ENCODE measurements at regions not wholly inside any gene's neighbourhood (a gene's known extent, or its start where the extent isn't known, plus 50 kb on each side); places are given as distances from the start of the nearest gene placed in this dataset.
"Not testable (repeated sequence)": the region's sequence is repeated elsewhere in the genome, so short reads cannot be mapped to it uniquely, and the experiment has no call there.

DNA sequence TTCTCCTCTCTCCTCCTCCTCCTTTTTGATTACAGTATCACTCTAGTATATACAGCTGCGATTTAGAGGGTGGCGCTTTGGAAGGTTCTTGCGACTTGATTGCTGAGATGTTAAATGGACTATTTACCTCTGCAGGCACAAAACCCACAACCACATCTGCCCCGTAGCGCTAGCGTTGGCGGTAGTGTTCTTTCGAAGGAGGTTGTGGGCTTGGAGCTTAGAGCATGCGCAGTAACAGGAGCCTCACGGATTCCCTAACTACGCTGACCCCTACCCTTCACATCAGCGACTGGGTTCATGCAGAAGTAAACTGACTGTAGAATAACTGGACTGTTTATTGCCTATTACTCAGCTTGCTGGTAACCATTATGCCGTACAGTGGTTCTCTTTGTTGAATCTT, 58.0 kb downstream of the CGGBP1 start:
- DNase-seq (ENCODE audit: low spot score): peak; percentile 14

DNA sequence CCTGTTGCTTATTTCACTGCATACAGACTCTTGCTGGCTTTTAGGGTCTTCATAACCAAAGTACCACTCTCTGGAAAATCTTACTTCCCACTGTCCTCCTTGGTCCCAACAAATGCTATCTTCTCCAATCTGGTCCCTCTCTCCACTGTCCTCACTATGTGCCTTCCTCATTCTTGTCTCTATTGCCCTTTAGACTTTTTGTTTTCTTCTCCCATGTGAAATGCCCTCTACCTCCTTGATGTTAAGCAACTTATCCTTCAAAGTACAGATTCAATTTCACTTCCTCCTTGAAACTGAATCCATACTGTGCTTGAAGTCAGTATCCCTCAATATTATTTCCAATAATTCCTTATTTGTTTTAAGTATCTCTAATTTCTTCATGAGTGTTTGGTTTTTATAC, 60.8 kb downstream of the CGGBP1 start:
- DNase-seq (ENCODE audit: low spot score): no peak

DNA sequence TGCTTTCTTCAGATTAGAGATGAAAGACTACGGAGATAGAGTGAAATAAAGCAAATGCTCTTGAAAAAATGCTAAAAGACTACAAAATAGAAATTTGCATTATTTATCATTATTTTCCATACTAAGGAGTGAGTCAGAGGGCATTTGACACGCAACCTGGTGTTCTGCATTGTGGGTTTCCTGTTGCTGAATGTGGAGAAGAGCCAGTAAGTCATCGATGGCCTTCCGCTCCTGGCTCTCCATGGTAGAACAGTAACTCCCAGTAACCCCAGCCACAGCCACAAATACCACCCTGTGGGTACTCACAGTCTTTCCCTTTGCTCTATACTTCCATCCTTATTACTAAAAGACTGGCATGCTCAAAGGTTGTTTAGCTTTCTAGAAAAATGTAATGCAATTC, 61.5 kb downstream of the CGGBP1 start:
- no peak for DNase-seq (ENCODE audit: low spot score)

DNA sequence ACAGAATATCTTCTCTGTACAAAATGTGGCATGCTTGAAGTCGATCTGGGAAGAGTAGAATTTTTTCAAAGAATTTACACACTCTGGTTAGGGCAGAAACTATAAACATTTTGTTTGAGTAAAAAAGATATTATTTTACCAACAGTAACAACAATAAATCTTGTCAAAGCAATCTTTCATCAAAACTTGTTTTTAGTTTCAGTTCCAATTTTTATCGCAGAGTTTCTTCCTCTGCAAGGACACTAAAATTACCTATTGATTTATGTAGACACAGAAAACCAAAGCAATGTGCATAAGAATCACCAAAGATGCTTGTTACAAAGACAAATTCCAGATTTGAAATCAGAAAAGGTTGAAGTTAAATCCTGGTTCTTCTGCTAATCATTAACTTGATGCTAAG, 61.9 kb downstream of the CGGBP1 start:
- DNase-seq (ENCODE audit: low spot score): no peak

DNA sequence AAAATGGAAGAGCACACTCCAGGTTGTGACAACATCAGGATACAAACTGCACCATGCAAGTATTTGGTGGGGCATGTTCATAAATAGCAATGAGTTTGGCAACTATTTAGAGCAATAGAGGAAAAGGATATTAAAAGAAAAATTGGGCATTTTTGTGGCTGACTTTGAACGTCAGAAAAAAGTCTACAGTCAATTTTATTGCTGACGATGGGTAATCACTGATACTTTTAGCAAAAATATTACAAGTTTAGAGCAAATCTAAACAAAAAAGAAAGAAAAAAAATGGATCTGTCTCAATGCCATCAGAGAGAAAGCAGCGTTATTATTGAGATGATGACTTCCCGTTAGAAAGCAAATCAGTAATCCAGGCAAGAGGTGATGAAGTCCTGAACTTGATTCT, 65.2 kb downstream of the CGGBP1 start:
- DNase-seq (ENCODE audit: low spot score): no peak

DNA sequence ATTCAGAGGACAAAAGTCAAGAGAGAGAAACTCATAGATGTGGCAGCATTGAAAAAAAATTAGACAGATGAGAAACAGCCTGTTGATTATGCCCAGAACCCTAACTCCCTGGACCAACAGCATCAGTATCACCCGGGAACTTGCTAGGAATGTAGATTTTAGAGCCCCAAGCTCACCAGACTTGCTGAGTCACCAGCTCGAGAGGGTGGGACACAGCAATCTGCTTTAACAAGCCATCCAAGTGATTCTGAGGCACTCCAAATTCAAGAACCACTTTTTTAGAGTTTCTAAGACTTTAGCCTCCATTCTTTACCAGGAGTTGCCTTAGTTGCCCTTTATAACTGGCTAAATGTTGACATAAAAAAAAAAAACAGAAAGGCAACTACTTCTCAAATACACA, 70.9 kb downstream of the CGGBP1 start:
- DNase-seq (ENCODE audit: low spot score): no peak

DNA sequence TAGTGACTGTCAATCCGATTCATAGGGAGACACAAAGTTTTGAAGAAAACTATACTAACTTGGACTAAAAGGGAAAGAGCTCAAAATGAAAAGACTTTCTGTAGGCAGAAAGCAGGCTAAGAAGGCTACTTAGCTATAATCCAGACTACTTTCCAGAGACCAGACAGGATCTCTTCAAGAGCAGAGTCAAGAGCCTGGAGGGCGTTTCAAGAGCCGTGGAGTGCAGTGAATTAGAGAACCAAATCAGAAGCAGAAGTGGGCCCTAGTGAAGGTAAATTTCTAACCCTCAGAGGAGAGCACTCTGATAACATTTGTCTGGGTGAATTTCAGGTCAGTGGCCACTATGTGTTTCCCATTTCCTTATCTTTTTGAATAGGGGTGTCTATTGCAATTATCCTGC, 76.4 kb downstream of the CGGBP1 start:
- DNase-seq (ENCODE audit: low spot score): no peak

DNA sequence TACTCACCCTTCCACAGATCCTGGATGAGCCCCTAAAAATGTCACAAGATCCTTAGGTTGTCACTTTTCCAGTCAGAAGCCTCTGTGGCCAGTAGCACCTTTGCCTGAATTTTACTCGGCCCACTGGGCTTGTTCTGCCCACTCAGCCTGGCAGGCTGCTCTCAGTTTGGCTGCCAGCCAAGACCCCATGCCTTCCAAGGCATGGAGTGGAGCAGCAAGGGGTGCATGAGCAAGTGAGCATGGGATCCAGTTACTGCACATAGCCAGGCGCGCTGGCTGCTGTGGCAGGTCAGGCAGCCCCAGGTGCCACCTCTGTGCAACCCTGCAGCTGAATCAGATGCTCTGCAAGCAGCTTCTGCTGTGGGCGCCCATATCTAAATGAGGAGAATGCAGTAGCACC, 79.3 kb downstream of the CGGBP1 start:
- no peak for DNase-seq (ENCODE audit: low spot score)

DNA sequence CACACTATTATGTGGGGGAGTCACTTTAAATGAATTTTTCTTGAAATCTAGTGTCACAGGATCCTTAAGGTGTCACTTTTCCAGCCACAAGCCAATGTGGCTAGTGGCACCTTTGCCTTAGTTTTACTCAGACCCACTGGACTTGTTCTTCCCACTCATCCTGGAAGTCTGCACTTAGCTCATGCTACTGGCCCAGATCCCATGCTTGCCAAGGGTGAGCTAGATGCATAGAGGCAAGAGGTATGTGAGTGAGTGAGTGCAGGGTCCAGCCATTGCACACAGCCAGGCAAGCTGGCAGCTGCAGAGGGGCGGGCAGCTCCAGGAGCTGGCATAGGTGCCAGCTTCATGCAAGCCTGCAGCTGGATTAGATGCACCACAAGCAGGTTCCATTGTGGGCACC, 81.0 kb downstream of the CGGBP1 start:
- no peak for DNase-seq (ENCODE audit: low spot score)

DNA sequence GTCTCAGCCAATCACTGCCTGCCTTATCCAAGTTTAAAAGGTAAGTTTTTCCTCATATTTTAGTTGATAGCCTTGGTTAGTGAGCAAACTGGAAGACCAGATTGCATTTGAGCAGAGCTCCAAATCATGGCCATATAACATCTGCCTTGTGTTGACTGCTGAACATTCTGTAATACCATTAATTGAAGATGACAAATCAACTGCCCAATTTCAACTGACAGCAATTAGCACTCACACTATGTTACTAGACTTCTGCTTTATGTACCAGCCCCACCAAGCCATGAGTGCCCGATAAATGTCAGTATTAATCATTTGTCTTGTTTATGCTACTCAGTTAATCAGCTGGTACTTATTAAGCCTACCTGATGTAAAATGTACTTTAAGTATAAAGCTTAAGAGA, 83.1 kb downstream of the CGGBP1 start:
- no peak for DNase-seq (ENCODE audit: low spot score)

DNA sequence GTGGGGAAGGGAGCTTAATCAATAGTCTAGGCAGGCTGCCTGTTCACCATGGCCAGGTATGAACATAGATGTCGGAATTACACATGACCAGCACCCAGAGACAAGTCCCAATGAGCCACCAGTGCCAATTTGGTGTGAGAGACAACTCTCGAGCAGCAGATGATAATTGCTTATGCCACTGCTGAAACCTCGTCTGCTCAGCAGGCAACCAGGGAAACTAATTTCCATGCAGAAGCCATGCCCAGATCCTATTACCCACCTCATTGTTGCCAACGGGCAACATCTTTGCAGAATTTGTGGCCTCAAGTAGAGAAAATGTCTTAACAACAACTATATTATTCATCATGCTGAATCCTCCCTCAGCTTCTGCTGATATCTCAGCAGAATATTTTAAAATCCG, 84.9 kb downstream of the CGGBP1 start:
- DNase-seq (ENCODE audit: low spot score): no peak

DNA sequence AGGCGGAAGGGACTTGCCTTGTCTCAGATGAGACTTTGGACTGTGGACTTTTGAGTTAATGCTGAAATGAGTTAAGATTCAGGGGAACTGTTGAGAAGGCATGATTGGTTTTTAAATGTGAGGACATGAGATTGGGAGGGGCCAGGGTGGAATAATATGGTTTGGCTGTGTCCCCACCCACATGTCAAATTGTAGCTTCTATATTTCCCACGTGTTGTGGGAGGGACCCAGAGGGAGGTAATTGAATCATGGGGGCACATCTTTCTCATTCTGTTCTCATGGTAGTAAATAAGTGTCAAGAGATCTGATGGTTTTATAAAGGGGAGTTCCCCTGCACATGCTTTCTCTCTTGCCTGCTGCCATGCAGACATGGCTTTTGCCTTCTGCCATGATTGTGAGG, 89.2 kb downstream of the CGGBP1 start:
- no peak for DNase-seq (ENCODE audit: low spot score)

DNA sequence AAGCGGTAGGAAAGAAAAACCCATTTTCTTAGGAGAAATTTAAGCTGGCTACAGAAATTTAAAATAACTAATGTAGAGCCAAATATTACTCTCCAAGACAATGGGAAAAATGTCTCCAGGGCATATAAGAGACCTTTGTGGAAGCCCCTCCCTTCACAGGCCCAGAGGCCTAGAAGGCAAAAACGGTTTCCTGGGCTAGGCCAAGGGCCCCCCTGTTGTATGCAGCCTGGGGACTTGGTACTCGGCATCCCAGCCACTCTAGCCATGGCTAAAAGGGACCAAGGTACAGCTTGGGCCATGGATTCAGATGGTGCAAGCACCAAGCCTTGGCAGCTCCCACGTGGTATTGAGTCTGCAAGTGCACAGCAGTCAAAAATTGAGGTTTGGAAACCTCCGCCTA, 90.1 kb downstream of the CGGBP1 start:
- no peak for DNase-seq (ENCODE audit: low spot score)

DNA sequence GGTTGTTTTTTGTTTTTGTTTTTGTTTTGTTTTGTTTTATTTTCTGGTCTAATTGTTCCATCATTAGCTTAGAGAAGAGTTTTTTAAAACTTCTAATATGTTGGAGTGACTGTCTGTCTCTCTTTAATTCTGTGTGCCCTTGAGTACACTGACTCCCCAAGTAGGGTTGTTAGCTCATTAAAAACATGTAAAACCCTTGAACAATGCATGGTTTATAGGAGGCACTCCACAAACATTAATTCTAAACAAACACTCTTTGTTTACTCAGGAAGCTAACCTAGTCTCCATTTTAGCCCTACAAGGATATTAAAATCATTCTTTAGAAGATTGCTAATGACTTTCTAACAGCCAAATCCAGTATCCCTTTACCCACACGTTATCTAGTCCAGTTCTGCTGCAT, 100.5 kb downstream of the CGGBP1 start:
- DNase-seq (ENCODE audit: low spot score): no peak

DNA sequence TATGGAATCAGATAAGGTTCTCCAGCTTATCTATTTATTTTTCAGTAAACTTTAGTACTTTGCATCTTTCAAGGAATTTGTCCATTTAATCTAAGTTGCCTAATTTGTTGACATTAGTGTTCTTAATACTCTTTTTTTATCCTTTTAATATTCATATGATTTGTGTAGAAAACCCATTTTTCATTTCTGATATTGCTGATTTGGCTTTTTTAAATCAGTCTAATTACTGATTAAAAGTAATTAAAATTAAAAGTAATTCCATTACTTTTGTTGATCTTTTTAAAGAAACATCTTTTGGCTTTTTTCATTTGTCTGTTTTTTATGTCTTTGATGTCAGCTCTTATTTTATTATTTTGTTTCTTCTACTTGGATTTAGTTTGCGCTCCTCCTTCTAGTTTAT, 101.2 kb downstream of the CGGBP1 start:
- no peak for DNase-seq (ENCODE audit: low spot score)

DNA sequence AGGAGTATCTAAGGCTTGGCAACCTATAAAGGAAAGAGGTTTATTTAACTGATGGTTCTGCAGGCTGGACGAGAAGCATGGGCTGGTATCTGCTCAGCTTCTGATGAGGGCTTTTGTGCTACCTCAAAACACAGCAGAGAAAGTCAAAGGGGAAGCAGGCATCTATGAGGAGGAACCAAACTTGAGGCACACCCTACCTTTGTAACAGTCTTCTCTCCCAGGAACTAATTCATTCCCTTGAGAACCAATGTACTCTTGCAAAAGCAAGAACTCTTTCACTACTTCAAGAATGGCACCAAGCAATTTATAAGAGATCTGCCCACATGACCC, 109.0 kb downstream of the CGGBP1 start:
- no peak for DNase-seq (ENCODE audit: low spot score)

DNA sequence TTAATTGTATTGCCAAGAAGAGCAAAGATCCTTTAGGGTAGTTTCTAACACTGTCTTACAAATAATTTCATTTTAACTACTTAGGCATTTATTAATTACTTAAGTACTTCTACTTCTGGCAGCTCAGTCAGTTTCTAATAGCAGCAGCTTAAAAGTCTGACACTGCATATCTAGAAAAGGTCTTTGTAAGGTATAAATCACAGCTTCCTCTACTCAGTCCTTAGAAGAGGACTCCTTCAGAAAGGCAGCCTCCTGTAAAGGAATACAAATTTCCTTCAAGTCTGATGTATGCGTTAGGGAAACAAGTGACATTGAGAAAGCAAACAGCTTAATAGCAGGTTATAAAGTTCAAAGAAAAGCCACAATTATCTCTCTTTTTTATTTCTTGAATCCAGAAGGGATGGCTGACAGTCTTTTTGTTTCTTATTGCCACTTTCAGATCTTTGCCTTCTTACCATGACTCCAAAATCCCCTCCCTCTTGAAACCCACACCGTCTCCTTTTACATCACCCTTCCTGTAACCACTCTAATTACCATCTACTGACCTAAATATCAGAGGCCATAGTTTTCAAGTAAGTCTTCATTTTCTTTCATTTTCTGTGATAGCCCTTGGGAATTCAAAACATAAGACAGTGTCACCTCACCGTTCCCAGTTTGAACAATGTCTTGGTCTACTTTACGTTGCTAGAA, 109.5 kb downstream of the CGGBP1 start:
- no peak for DNase-seq (ENCODE audit: low spot score)

DNA sequence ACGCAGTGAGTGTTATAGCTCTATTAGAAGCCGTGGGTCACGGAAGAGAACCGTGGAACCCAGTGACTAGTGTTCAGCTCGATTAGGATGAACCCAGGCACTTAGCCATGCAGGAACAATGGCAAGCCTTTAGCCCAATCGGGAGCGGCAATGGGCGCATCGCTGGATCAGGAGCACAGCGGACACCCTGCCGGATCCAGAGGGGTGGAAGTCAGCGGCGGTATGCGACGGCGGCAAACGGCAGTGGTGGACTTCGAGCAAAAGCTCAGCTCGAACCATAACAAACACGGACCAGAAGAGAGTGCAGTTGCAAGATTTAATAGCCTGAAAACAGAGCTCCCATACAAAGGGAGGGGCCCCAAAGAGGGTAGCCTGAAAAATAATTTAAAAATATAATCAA, 112.8 kb downstream of the CGGBP1 start:
- not testable (repeated sequence) for DNase-seq (ENCODE audit: low spot score)

DNA sequence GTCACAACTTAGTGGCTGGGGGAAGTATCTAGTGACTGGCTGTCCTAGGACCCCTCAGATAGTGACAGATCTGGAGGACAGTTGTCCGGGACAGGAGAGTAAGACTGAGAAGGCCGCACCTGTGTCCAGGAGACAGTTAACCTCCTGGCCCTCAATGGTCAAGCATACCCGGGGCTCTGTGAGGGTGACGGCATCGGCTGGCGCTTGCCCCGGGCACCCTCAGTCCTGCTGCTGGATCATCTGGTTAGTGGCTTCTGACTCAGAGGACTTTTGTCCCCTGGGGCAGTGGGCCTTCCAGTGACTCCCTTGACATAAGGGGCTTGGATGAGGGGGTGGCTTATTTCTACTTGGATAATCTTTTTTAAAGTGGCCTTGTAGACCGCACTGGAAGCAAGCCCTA, 116.5 kb downstream of the CGGBP1 start:
- DNase-seq (ENCODE audit: low spot score): not testable (repeated sequence)

DNA sequence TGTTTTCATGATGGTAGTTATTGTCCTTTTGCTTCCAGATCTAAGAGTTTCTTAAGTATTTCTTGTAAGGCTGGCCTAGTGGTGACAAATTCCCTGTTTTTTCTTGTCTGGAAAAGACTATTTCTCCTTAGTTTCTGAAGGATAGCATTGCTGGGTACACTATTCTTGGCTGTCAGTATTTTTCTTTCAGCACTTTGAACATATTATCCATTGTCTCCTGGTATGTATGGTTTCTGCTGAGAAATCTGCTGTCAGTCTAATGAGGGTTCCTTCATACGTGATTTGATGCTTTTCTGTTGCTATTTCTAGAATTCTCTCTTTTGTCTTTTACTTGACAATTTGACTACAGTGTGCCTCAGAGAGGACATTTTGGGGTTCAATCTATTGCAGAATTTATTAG, 134.3 kb downstream of the CGGBP1 start:
- no peak for DNase-seq (ENCODE audit: low spot score)

DNA sequence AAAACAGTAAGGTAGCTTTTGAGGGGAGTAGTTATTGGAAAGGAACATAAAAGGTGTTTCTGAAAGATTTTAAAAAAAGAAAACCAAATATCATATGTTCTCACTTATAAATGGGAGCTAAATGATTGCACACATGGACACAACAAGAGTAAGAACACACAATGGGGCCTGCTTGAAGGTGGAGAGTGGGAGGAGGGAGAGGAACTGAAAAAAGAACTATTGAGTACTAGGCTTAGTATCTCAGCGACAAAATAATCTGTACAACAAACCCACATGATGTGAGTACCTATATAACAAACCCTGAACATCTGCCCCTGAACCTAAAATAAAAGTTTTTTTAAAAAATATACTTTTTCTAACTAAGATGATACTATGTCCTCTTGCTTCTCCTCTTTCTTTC, 138.3 kb downstream of the CGGBP1 start:
- DNase-seq (ENCODE audit: low spot score): no peak

DNA sequence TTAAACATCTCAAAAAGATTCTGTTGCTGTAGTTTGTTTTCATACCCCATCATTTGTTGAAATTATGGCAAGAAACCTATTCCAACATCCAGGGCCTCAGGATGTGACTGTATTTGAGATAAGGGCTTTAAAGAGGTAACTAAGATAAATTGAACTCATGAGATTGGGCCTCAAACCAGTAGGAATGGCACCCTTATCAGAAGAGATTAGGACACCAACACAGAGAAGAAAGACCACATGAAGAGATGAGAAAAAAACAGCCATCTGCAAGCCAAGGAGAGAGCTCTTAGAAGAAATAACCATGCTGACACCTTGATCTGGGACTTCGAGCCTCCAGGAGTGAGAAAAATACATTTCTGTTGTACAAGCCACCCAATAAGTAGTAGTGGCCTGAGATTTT, 157.7 kb downstream of the CGGBP1 start:
- DNase-seq (ENCODE audit: low spot score): no peak

DNA sequence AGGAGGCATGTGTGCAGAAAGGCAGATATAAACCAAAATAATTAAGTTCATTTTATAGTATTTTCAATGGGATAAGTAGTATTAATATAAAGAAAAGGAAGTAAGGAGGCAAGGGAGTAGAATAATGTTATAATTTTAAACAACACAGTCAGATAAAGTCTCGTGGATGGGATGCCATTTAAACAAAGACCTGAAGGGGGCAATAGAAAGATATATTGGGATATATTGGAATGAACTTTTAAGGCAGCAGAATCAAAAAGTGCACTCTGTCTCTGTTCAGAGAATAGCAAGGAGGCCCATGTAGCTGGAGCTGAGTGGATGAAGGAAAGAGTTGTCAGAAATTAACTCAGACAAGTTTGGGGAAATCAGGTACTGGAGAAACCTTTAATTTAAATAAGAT, 158.7 kb downstream of the CGGBP1 start:
- DNase-seq (ENCODE audit: low spot score): no peak

DNA sequence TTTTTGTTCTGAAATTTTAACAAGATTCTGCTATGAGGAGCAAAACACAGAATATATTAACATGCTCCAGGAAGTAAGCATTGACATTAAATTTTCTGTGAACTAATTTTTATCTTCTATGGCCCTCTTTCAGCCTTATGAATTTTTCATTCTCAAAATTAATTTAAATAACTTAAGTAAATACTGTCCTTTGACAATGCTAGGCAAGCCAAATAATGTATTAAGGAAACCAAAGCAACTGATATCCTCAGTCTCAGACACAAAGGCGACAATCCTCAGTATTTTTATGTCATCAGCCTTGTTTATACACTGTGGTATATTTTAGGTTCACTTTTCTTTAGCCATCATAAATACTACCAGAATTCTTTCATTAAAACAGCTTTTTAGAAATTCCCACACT, 159.8 kb downstream of the CGGBP1 start:
- DNase-seq (ENCODE audit: low spot score): no peak

DNA sequence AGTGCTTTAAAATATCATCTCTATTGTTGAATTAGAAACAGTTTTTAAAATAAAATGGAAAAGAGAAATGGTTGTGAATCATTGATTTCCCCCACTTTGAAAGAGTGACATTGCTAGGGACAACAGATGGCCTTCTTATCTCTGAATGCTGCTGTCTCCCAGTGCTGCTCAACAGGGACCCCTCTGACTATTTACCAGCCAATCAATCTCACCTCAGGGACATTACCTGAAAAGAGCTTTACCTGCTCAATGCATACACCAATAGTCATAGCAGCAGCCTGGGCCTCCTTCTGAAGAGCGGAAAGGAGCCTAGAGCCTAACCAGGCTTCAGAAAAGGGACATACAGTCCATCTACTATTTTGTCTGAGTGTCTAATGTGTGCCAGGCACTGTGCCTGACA, 162.8 kb downstream of the CGGBP1 start:
- DNase-seq (ENCODE audit: low spot score): no peak

All from germinal center (tissue), 1 donor.